ENCODE measurements at regions not wholly inside any gene's neighbourhood (a gene's known extent, or its start where the extent isn't known, plus 50 kb on each side); places are given as distances from the start of the nearest gene placed in this dataset.
"Not testable (repeated sequence)": the region's sequence is repeated elsewhere in the genome, so short reads cannot be mapped to it uniquely, and the experiment has no call there.

GRCh38 chr20:29687438-29687837 is 1570.0 kb upstream of the DEFB115 start:
- no peak for DNase-seq (ENCODE audit: low read depth in 2 of 2)

GRCh38 chr20:29689411-29690225 is 1567.8 kb upstream of the DEFB115 start:
- no peak for DNase-seq (ENCODE audit: low read depth in 2 of 2)

GRCh38 chr20:29690274-29690673 is 1567.2 kb upstream of the DEFB115 start:
- no peak for DNase-seq (ENCODE audit: low read depth in 2 of 2)

GRCh38 chr20:29740601-29740950 is 1516.9 kb upstream of the DEFB115 start:
- DNase-seq (ENCODE audit: low read depth in 2 of 2): no peak

GRCh38 chr20:29740951-29741593 is 1516.4 kb upstream of the DEFB115 start:
- DNase-seq (ENCODE audit: low read depth in 2 of 2): no peak

- no peak for DNase-seq (ENCODE audit: low read depth in 2 of 2)
These were observed 1515.9 kb upstream of the DEFB115 start for GRCh38 chr20:29741594-29741893.

- DNase-seq (ENCODE audit: low read depth in 2 of 2): no peak
These were observed 1515.4 kb upstream of the DEFB115 start for GRCh38 chr20:29741894-29742698.

GRCh38 chr20:29742699-29743100 is 1514.8 kb upstream of the DEFB115 start:
- no peak for DNase-seq (ENCODE audit: low read depth in 2 of 2)

- DNase-seq (ENCODE audit: low read depth in 2 of 2): no peak
These were observed 1514.1 kb upstream of the DEFB115 start for GRCh38 chr20:29743101-29743931.

- DNase-seq (ENCODE audit: low read depth in 2 of 2): no peak
These were observed 1513.4 kb upstream of the DEFB115 start for GRCh38 chr20:29744071-29744470.

GRCh38 chr20:29745534-29746245 is 1511.8 kb upstream of the DEFB115 start:
- DNase-seq (ENCODE audit: low read depth in 2 of 2): not testable (repeated sequence)

- no peak for DNase-seq (ENCODE audit: low read depth in 2 of 2)
These were observed 1507.1 kb upstream of the DEFB115 start for GRCh38 chr20:29750268-29750899.

GRCh38 chr20:29752644-29753425 is 1504.6 kb upstream of the DEFB115 start:
- not testable (repeated sequence) for DNase-seq (ENCODE audit: low read depth in 2 of 2)

GRCh38 chr20:29753426-29753746 is 1504.1 kb upstream of the DEFB115 start:
- not testable (repeated sequence) for DNase-seq (ENCODE audit: low read depth in 2 of 2)

- not testable (repeated sequence) for DNase-seq (ENCODE audit: low read depth in 2 of 2)
These were observed 1503.6 kb upstream of the DEFB115 start for GRCh38 chr20:29753879-29754278.

- not testable (repeated sequence) for DNase-seq (ENCODE audit: low read depth in 2 of 2)
These were observed 1501.5 kb upstream of the DEFB115 start for GRCh38 chr20:29755854-29756498.

GRCh38 chr20:29756664-29757063 is 1500.8 kb upstream of the DEFB115 start:
- no peak for DNase-seq (ENCODE audit: low read depth in 2 of 2)

- DNase-seq (ENCODE audit: low read depth in 2 of 2): not testable (repeated sequence)
These were observed 1495.7 kb upstream of the DEFB115 start for GRCh38 chr20:29761621-29762385.
